ENCODE measurements at regions not wholly inside any gene's neighbourhood (a gene's known extent, or its start where the extent isn't known, plus 50 kb on each side); places are given as distances from the start of the nearest gene placed in this dataset.
A peak's percentile ranks its signal among the peaks of the same experiment; 100 is the strongest.

DNA sequence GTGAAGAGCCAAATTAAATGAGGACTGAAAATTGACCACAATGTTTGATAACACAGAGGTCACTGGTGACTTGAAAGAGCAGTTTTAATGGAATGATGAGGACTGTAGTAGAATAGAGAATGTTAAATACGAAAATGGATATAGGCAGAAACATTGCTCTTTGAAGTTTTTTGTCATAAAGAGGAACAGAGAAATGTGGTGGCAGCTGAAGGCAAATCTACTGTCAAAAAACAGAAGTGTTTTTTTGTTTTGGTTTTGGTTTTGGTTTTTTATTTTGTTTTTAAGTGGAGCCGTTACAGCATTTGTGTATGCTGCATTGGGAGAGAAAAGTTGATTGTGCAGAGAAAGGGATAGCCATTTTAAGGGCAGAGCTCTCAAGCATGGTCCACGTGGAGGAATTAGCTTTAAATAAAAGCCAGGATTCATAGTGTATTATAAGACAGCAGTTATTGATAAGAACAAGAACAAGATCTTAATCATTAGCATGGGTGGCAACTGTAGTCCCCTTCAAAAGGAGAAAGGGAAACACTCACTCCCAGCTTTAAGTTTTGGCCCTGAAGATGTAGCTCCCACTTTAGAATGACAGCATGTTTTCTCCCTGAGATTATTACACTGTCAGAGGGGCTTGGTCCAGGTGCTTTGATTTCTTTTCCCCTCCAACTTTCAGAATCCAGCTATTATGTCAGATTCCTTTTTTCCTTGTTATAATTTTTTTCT, 156.7 kb upstream of the BET1 start:
- Histone ChIP-seq H3K9me3 (ENCODE audit: control insufficient read depth in 5 of 5, low read length in 5 of 5) (no peaks in the 10 kb centered on the region), H3K4me1 (ENCODE audit: control insufficient read depth in 5 of 5, insufficient read depth in 5 of 5, low read length in 5 of 5) (no peaks in the 10 kb centered on the region), H3K27ac (ENCODE audit: low read depth, low read length) (no peak overlapping the region), H3K27me3 (ENCODE audit: control insufficient read depth in 5 of 5, insufficient read depth in 4 of 5, low read length in 5 of 5) (no peaks in the 10 kb centered on the region), H3K4me3 (ENCODE audit: low read depth in 1 of 5, low read length in 5 of 5) (peak overlapping the region in 1 of 5 donors; percentile 42), H3K36me3 (ENCODE audit: control insufficient read depth in 5 of 5, insufficient read depth in 5 of 5, low read length in 5 of 5) (no peaks in the 10 kb centered on the region), H3K9ac (ENCODE audit: low read length in 5 of 5) (no peak overlapping the region)

DNA sequence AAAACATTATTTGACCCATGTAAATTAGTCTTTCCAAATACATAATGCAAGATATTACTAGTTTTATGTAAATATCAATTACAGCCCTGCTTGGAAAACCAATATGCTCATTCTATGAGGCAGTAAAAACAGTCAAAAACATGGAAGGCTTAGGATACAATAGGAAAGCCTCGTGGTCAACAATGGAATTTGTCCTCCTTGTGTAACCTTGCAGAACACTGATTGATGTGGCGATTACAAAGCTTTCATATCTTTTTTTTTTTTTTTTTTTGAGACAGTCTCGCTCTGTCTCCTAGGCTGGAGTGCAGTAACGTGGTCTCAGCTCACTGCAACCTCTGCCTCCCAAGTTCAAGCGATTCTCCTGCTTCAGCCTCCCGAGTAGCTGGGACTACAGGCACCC, 157.3 kb upstream of the BET1 start:
- Histone ChIP-seq H3K4me1 (ENCODE audit: control insufficient read depth in 5 of 5, insufficient read depth in 5 of 5, low read length in 5 of 5) (no peaks in the 10 kb centered on the region), H3K27ac (ENCODE audit: low read depth, low read length) (no peak overlapping the region), H3K4me3 (ENCODE audit: low read depth in 1 of 5, low read length in 5 of 5) (no peak overlapping the region), H3K36me3 (ENCODE audit: control insufficient read depth in 5 of 5, insufficient read depth in 5 of 5, low read length in 5 of 5) (no peaks in the 10 kb centered on the region), H3K9ac (ENCODE audit: low read length in 5 of 5) (no peak overlapping the region), H3K9me3 (ENCODE audit: control insufficient read depth in 5 of 5, low read length in 5 of 5) (no peaks in the 10 kb centered on the region), H3K27me3 (ENCODE audit: control insufficient read depth in 5 of 5, insufficient read depth in 4 of 5, low read length in 5 of 5) (no peaks in the 10 kb centered on the region)

DNA sequence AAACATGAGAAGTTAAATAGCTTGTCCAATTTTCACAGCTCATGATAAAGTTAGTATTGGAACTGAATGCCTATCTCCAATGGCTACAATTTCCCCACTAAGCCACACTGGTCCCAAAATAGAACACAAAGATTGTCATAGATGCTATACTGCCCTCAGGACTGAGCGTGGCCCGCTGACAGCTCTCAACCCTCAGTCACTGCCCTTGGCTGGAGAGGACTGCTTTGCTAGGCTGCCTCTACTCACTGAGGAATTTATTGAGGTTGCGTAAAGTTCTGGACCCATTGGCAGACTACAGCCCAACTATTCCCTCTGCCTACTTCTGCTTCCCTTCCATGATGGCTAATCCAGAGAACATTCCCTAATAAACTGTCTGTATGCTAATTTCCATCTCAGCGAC, 165.5 kb upstream of the BET1 start:
- Histone ChIP-seq H3K9me3 (ENCODE audit: control insufficient read depth in 5 of 5, low read length in 5 of 5) (no peaks in the 10 kb centered on the region), H3K36me3 (ENCODE audit: control insufficient read depth in 5 of 5, insufficient read depth in 5 of 5, low read length in 5 of 5) (no peaks in the 10 kb centered on the region), H3K27ac (ENCODE audit: low read depth, low read length) (no peak overlapping the region), H3K4me1 (ENCODE audit: control insufficient read depth in 5 of 5, insufficient read depth in 5 of 5, low read length in 5 of 5) (no peaks in the 10 kb centered on the region), H3K9ac (ENCODE audit: low read length in 5 of 5) (no peak overlapping the region), H3K27me3 (ENCODE audit: control insufficient read depth in 5 of 5, insufficient read depth in 4 of 5, low read length in 5 of 5) (no peaks in the 10 kb centered on the region), H3K4me3 (ENCODE audit: low read depth in 1 of 5, low read length in 5 of 5) (no peak overlapping the region)

DNA sequence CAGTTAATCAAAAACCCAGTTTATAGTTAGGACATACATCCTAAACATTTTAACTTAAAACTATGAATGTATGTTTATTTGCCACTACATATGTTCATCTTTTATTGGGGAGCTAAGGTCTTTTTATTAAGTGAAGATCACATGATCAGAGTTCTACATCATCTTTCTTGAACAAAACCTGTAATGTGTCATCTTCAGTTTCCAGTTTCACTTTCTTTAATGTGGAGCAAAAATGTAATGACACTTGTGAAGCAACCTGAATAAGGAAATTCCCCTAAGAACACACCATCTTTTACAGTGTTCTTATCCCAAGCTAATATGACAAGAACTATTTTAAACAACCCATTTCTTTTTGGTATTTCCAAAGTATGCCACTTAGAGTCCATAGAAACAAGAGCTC, 166.7 kb upstream of the BET1 start:
- H3K27ac ChIP-seq (ENCODE audit: low read depth, low read length): no peak overlapping the region

DNA sequence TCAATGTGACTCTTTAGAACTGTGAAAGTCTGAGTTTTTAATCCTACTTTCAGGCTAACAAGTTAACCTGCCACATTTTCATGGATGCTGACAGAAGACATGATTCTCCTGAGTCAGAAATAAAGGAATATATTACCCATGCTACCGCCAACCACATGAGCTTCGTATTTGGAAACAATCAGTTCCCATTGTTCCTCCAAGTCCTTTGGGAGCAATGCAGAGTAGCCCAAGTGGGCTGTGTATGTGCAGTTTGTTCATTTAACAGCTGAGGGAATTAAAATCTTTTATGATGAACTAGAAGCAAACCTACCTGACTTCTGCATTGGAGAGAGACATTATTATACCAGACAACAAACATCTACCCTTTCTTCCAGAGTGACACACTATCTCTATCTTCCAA, 169.3 kb upstream of the BET1 start:
- H3K9me3 ChIP-seq (ENCODE audit: control insufficient read depth in 5 of 5, low read length in 5 of 5): no peaks in the 10 kb centered on the region
- no peaks in the 10 kb centered on the region for H3K27me3 ChIP-seq (ENCODE audit: control insufficient read depth in 5 of 5, insufficient read depth in 4 of 5, low read length in 5 of 5)
- H3K27ac ChIP-seq (ENCODE audit: low read depth, low read length): no peak overlapping the region
- peaks cover 0 to 3% (median 0%) of the 10 kb centered on the region in 5 donors for H3K4me1 ChIP-seq (ENCODE audit: control insufficient read depth in 5 of 5, insufficient read depth in 5 of 5, low read length in 5 of 5)
- no peak overlapping the region for H3K9ac ChIP-seq (ENCODE audit: low read length in 5 of 5)
- no peaks in the 10 kb centered on the region for H3K36me3 ChIP-seq (ENCODE audit: control insufficient read depth in 5 of 5, insufficient read depth in 5 of 5, low read length in 5 of 5)
- H3K4me3 ChIP-seq (ENCODE audit: low read depth in 1 of 5, low read length in 5 of 5): no peak overlapping the region

More for the DNA sequence above, 166.7 kb upstream of the BET1 start:
- H3K9ac ChIP-seq (ENCODE audit: low read length in 5 of 5): no peak overlapping the region
- H3K36me3 ChIP-seq (ENCODE audit: control insufficient read depth in 5 of 5, insufficient read depth in 5 of 5, low read length in 5 of 5): no peaks in the 10 kb centered on the region
- no peaks in the 10 kb centered on the region for H3K4me1 ChIP-seq (ENCODE audit: control insufficient read depth in 5 of 5, insufficient read depth in 5 of 5, low read length in 5 of 5)
- H3K9me3 ChIP-seq (ENCODE audit: control insufficient read depth in 5 of 5, low read length in 5 of 5): no peaks in the 10 kb centered on the region
- no peaks in the 10 kb centered on the region for H3K27me3 ChIP-seq (ENCODE audit: control insufficient read depth in 5 of 5, insufficient read depth in 4 of 5, low read length in 5 of 5)
- H3K4me3 ChIP-seq (ENCODE audit: low read depth in 1 of 5, low read length in 5 of 5): no peak overlapping the region

DNA sequence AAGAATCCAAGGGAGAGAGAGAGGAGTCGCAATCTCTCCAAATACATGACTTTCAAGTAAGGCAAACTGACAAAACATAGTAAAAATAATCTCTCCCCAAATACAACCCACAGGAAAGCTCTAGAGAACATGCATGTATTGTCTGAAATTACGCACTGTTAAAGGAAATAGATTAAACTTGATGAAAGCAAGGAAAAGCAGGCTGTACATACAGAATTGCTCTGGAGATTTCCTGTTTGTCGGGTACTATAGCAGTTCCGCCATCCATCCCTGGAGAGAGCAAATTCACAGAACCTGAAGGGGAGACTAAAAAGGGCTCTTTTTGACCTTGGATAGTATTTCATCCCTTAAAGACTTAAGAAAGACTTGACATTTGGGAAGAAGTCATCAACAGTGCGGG, 170.2 kb upstream of the BET1 start:
- Histone ChIP-seq H3K4me1 (ENCODE audit: control insufficient read depth in 5 of 5, insufficient read depth in 5 of 5, low read length in 5 of 5) (peaks cover 0 to 3% (median 0%) of the 10 kb centered on the region in 5 donors), H3K4me3 (ENCODE audit: low read depth in 1 of 5, low read length in 5 of 5) (no peak overlapping the region), H3K9ac (ENCODE audit: low read length in 5 of 5) (no peak overlapping the region), H3K9me3 (ENCODE audit: control insufficient read depth in 5 of 5, low read length in 5 of 5) (no peaks in the 10 kb centered on the region), H3K36me3 (ENCODE audit: control insufficient read depth in 5 of 5, insufficient read depth in 5 of 5, low read length in 5 of 5) (no peaks in the 10 kb centered on the region), H3K27me3 (ENCODE audit: control insufficient read depth in 5 of 5, insufficient read depth in 4 of 5, low read length in 5 of 5) (no peaks in the 10 kb centered on the region), H3K27ac (ENCODE audit: low read depth, low read length) (peak overlapping the region; percentile 40)

DNA sequence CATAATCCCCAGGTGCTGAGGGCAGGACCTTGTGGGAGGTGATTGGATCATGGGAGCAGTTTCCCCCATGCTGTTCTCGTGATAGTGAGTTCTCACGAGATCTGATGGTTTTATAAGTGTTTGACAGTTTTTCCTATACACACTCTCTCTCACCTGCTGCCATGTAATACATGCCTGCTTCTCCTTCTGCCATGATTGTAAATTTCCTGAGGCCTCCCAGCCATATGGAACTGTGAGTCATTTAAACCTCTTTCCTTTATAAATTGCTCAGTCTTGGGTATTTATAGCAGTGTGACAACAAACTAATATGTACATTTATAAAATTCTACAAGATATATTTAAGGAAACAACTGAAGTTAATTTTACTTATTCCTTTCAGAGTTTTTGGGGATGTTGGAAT, 170.8 kb upstream of the BET1 start:
- H3K27ac ChIP-seq (ENCODE audit: low read depth, low read length): peak overlapping the region; percentile 40
- H3K36me3 ChIP-seq (ENCODE audit: control insufficient read depth in 5 of 5, insufficient read depth in 5 of 5, low read length in 5 of 5): no peaks in the 10 kb centered on the region
- H3K9me3 ChIP-seq (ENCODE audit: control insufficient read depth in 5 of 5, low read length in 5 of 5): no peaks in the 10 kb centered on the region
- peaks cover 0 to 3% (median 0%) of the 10 kb centered on the region in 5 donors for H3K4me1 ChIP-seq (ENCODE audit: control insufficient read depth in 5 of 5, insufficient read depth in 5 of 5, low read length in 5 of 5)
- H3K4me3 ChIP-seq (ENCODE audit: low read depth in 1 of 5, low read length in 5 of 5): no peak overlapping the region
- H3K27me3 ChIP-seq (ENCODE audit: control insufficient read depth in 5 of 5, insufficient read depth in 4 of 5, low read length in 5 of 5): no peaks in the 10 kb centered on the region
- H3K9ac ChIP-seq (ENCODE audit: low read length in 5 of 5): no peak overlapping the region

DNA sequence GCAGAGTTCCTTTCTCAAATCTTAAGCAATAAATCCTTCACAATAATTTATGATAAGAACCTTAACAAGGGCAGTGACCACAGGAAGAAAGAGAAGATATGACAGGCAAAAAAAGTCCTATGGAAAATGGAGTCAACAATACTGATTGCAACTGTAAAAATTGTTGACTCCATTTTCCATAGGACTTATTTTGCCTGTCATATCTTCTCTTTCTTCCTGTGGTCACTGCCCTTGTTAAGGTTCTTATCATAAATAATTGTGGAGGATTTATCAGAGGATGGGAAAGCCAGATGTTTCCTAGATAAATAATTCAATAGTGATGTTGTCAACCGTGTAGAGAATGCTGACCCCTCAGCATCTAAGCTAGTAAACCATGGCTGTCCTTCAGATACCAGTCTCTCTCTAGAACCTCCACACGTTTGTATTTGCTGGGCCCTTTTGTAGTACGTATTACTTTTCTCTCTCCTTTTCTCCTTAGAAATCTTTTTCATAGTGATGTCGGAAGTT, 172.6 kb upstream of the BET1 start:
- Histone ChIP-seq H3K4me1 (ENCODE audit: control insufficient read depth in 5 of 5, insufficient read depth in 5 of 5, low read length in 5 of 5) (peaks cover 0 to 3% (median 0%) of the 10 kb centered on the region in 5 donors), H3K9ac (ENCODE audit: low read length in 5 of 5) (no peak overlapping the region), H3K9me3 (ENCODE audit: control insufficient read depth in 5 of 5, low read length in 5 of 5) (no peaks in the 10 kb centered on the region), H3K27me3 (ENCODE audit: control insufficient read depth in 5 of 5, insufficient read depth in 4 of 5, low read length in 5 of 5) (no peaks in the 10 kb centered on the region), H3K4me3 (ENCODE audit: low read depth in 1 of 5, low read length in 5 of 5) (no peak overlapping the region), H3K27ac (ENCODE audit: low read depth, low read length) (no peak overlapping the region), H3K36me3 (ENCODE audit: control insufficient read depth in 5 of 5, insufficient read depth in 5 of 5, low read length in 5 of 5) (no peaks in the 10 kb centered on the region)

DNA sequence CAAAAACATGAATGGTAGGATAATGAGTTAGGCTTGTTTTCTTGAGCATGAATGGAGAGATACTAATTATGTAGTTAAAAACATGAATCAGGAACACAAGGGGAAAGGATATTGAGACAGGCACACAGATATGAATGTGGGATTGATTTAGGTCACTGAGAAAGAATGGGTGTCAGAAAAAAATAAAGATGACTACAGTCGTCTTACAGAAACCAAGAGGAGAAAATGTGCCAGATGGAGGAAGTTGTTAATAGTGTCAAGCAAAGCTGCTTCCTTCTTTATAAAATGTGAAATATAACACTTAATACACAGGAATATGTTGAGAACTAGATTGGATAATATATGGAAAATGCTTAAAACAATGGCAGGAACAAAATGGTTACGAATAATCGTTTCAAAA, 173.3 kb upstream of the BET1 start:
- H3K27me3 ChIP-seq (ENCODE audit: control insufficient read depth in 5 of 5, insufficient read depth in 4 of 5, low read length in 5 of 5): no peaks in the 10 kb centered on the region
- H3K4me1 ChIP-seq (ENCODE audit: control insufficient read depth in 5 of 5, insufficient read depth in 5 of 5, low read length in 5 of 5): peaks cover 0 to 8% (median 0%) of the 10 kb centered on the region in 5 donors
- no peak overlapping the region for H3K27ac ChIP-seq (ENCODE audit: low read depth, low read length)
- H3K9ac ChIP-seq (ENCODE audit: low read length in 5 of 5): no peak overlapping the region
- no peaks in the 10 kb centered on the region for H3K36me3 ChIP-seq (ENCODE audit: control insufficient read depth in 5 of 5, insufficient read depth in 5 of 5, low read length in 5 of 5)
- no peaks in the 10 kb centered on the region for H3K9me3 ChIP-seq (ENCODE audit: control insufficient read depth in 5 of 5, low read length in 5 of 5)
- no peak overlapping the region for H3K4me3 ChIP-seq (ENCODE audit: low read depth in 1 of 5, low read length in 5 of 5)

DNA sequence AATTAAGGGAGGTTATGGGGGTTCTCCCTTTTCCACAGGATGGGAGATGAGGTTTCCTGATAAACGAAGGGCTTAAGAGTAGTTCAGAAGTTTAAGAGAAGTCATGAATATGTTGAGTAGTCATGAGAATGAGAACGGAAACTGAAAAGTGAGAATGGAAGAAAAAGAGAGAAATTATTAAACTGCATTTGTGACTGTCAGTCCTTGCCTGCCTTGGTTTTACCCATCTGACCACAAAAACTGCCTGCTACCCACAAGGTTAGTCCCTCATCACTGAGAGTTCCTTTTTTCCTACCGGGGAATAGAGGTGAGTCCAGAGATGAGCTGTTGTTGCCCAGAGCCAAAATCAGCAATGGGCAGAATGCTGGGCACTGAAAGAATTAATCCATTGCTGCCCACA, 174.1 kb upstream of the BET1 start:
- Histone ChIP-seq H3K4me1 (ENCODE audit: control insufficient read depth in 5 of 5, insufficient read depth in 5 of 5, low read length in 5 of 5) (peaks cover 0 to 16% (median 3%) of the 10 kb centered on the region in 5 donors), H3K36me3 (ENCODE audit: control insufficient read depth in 5 of 5, insufficient read depth in 5 of 5, low read length in 5 of 5) (no peaks in the 10 kb centered on the region), H3K27ac (ENCODE audit: low read depth, low read length) (no peak overlapping the region), H3K4me3 (ENCODE audit: low read depth in 1 of 5, low read length in 5 of 5) (no peak overlapping the region), H3K27me3 (ENCODE audit: control insufficient read depth in 5 of 5, insufficient read depth in 4 of 5, low read length in 5 of 5) (no peaks in the 10 kb centered on the region), H3K9ac (ENCODE audit: low read length in 5 of 5) (no peak overlapping the region), H3K9me3 (ENCODE audit: control insufficient read depth in 5 of 5, low read length in 5 of 5) (no peaks in the 10 kb centered on the region)

All from subcutaneous abdominal adipose tissue (tissue), 5 donors.